H1 (cell line): ENCODE measurements at regions not wholly inside any gene's neighbourhood (a gene's known extent, or its start where the extent isn't known, plus 50 kb on each side); places are given as distances from the start of the nearest gene placed in this dataset.

Experiments used
- CHD1 ChIP-seq: IDR thresholded peaks from 2 replicates; pipeline ENCODE4 v1.6.1; 2012; ENCODE audit warnings: low read depth, low read length, improper control_type of control experiment
- KDM5A ChIP-seq: fragments of 200-600 bp; IDR thresholded peaks from 2 replicates; pipeline ENCODE4 v1.7.1; 2012; ENCODE audit warnings: mild to moderate bottlenecking, low read length, inconsistent platforms, mixed read lengths
- TBP ChIP-seq: IDR thresholded peaks from 2 replicates; pipeline ENCODE4 v1.6.1; 2011; ENCODE audit warnings: low read depth, low read length, improper control_type of control experiment

DNA sequence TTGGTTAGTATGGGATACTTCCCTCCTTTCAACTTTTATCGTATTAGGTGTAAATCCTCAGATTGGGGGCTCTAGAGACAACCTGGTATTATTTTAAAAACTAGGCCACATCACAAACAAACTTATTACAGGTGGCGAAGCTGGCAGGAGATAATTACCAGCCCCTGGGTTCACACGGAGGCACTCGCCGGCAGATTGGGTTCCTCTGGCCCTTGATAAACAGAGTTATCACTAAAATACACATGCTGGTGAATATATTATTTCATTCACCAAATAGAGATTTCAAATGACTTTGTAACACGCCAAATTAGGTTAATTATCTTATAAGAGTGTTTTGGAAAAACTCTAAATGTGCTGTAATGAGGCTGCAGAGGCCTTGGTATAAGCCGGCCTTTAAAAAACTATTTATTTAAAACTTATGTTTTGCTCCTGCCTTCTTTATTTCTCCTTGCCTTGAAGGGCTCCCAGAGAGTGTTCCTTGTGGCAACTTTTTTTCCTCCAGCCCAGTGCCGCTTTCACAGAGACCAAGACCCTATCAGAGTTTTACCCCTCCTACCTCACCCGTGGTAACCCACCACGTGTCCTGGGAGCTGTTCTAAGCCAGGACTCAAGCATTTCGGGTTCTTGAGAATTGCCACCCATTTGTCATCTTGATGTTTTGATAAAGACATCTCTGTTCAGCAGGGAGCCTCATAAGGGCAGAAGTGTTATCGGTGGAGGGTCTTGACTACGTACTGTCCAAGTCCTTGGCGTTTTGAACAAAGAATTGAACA is 468.6 kb upstream of the CFAP20DC start (continued):
- TF ChIP-seq KDM5A, result no peak
- no peak for TF ChIP-seq TBP
- TF ChIP-seq CHD1, result no peak
- TF ChIP-seq, all 59 proteins: peak for 0
